GM21367 (cell line): ENCODE measurements at regions not wholly inside any gene's neighbourhood (a gene's known extent, or its start where the extent isn't known, plus 50 kb on each side); places are given as distances from the start of the nearest gene placed in this dataset.

Experiments used
- ATAC-seq: cut with Tn5 transposase; IDR thresholded peaks from one replicate; pipeline ENCODE4 v1.9.1; 2021; ENCODE audit not compliant: unreplicated experiment

DNA sequence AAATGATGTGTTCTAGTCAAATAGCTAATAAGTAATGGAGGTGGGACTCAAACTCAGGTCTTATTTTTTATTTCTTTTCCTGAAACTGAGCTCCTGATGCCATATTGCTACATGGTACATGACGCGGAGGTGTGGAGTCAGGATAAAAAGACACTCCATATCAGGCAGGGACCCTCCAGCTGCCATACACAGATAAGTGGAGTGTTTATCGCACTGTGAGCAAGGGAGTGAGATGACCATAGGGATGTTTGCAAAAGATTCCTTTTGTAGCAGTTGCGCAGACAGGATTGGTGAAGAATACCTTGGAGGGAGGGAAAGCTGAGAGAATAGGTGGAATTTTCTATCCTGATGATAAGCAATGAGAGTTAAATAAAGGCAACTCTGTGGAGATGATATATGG is 657.2 kb downstream of the RNF144A start:
- ATAC-seq = no peak

GRCh38 chr2:7577769-7578168 is 660.6 kb downstream of the RNF144A start:
- no peak for ATAC-seq

GRCh38 chr2:7584017-7584416 is 666.8 kb downstream of the RNF144A start:
- ATAC-seq = no peak

DNA sequence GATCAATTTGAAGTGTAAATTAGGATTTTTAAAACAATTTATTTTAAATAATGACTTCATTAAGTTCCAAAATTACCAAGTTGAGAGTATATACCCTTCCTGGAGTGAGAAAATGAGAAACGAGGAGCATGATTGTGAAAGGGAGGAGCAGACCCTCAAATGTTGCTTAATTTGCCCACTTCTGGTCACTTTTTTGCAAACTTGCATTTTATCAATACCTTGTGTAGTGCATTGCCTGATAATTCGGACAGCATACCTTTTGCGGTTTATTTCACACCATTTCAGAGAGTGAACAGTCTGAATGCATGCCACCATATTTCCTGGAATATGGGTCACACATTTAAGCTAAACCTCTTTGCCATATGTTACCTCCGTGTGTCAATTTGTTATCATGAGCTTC is 669.7 kb downstream of the RNF144A start:
- ATAC-seq = no peak

DNA sequence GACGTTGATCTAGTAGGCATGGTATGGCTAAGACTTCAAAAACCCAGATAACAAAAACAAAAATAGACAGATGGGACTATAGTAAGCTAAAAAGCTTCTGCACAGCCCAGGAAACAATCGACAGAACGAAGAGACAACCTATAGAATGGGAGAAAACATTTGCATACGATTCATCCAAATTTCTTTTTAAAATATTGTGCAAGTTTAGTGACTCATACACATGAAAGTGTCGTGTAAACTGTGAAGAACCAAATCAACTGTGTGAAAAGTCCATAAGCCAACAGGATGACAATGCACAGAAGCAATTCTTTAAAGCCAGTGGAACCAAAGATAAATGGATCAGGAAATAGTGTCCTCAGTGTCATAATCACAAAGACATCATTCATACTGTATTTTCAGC is 671.1 kb downstream of the RNF144A start:
- ATAC-seq = no peak

DNA sequence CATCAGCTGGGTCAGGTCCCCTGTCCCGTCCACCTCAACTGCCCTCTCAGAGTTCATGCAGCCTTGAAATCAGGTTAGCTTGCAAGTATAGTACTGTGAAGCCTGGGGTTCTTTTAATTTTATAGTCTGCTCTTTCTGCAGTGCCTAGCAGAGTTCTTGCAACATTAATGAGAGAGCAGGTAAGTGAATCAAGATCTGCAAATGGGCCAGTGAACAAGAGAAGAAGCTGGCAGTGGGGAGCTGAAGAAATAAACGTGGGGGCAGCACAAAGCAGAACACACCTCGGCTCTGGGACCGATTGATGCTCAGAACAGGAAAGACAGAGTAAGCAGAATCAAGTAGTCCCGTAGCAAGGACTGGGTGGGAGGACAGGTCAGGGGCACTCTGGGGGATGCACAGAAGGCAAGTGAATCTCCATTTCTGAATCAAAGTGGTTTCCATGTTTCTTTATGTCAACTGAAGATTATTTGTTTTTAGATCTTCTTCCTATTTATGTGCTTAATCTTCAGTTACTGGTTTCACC is 675.5 kb downstream of the RNF144A start:
- no peak for ATAC-seq

GRCh38 chr2:7593360-7593759 is 676.1 kb downstream of the RNF144A start:
- no peak for ATAC-seq

GRCh38 chr2:7594211-7594610 is 677.0 kb downstream of the RNF144A start:
- ATAC-seq = no peak

DNA sequence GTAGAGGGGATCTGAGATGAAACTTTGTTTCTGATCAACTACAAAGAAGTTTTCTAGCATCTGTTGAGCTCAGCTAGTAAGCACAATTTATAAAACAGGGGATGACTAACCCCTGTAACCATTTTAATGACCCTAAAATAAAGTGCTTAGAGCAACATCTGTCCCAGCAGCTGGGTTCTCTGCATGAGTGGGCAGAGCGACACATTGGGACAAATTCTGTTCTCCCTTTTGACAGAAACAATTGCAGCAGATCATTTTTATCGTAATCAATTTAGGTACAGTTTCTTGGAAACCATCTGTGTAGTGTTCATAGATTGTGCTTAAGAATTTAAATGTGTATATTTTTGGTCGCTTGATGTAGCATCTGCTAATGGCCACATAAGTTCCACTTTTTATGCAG is 678.0 kb downstream of the RNF144A start:
- ATAC-seq = no peak

- ATAC-seq = no peak
These were observed 681.2 kb downstream of the RNF144A start for GRCh38 chr2:7598402-7598801.

DNA sequence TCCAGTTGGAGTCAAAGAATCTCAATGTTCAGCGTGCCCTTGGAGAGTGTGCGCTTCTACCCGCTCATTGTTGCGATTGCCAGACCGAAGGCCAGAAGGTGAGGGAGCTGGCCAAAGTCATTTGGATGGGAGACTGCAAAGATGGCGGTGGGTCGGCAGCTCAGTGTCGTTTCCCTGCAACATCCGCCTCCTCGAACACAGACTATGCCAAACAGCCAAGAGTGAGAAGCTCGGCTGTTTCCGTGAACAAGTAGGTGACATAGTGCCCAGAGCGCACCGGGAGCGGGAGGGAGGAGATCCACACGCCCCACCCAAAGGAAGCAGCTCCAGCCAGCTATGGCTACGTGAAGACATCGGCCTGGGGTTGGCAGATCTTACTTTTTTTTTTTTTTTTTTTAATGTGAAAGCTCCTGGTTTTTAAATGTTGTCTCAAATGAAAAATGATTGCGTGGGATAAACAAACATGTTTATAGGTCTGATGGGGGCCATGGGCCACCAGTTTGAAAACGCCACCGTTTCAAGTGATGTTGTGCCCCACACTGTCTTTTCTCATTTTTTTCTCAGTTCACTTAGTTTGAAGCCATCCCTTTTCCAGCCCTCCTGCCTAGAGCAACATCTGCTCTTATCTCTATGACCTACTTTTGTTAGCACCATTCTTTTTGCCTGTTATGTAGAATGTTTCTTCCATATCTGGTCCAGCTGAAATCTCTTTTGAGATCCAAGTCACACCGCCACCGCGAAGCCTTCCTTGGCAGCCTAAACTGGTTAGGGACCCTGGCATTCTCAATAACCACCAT is 682.4 kb downstream of the RNF144A start:
- no peak for ATAC-seq

DNA sequence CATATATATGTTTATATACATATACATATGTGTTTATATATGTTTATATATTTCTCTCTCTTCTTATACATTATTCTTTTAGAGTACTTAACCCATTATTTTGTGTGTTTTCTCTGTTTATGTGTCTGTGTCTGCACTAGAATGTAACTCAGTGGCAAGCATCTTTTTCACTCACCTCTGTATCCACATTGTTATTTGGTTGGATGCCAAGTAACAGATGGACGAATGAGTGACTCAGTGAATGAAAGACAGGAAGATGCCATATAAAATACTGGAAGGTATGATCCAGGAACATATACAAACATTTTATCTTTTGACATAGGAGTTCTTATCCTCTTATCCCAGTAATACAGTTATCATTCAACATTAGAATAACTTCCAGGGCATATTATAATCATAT is 684.8 kb downstream of the RNF144A start:
- ATAC-seq = no peak

GRCh38 chr2:7604456-7604855 is 687.2 kb downstream of the RNF144A start:
- ATAC-seq = no peak

GRCh38 chr2:7607441-7608173 is 690.4 kb downstream of the RNF144A start:
- no peak for ATAC-seq

DNA sequence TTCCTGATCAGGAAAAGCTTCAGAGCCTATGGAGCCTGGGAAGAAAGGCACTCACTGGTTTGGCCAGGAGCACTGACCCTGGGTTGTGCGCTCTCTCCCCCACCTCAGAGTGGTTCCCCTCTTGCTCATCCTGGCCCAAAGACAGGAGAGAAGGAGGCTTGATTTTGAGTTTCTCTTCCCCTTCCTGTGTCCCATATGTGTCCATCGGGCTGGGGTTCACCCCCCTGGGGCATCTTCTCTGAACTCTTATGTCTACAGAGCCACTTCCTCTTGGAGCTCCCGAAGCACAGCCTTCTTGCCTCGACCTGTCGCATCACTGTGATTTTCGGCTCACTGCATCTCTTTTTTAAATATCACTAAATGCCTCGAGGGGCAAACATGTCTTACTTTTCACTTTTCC is 692.3 kb downstream of the RNF144A start:
- ATAC-seq = no peak

GRCh38 chr2:7609974-7610373 is 692.8 kb downstream of the RNF144A start:
- no peak for ATAC-seq

- ATAC-seq = no peak
These were observed 694.5 kb downstream of the RNF144A start for GRCh38 chr2:7611750-7612149.

DNA sequence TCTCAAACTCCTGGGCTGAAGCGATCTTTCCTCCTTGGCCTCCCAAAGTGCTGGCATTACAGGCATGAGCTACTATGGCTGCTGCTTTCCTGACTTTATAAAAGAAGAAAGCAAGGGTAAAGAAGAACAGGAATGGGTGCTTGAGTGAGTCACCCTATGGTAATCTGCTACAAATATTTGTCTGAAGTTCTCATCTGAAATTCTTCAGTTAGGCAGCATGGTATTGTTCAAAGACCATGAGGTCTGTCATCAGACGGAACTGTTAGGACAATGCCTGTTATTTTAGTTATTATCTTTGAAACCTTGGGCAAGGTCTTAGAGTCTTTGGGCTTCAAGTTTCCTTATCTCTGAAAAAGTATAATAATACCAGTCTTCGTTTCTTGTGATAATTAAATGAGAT is 695.8 kb downstream of the RNF144A start:
- no peak for ATAC-seq

DNA sequence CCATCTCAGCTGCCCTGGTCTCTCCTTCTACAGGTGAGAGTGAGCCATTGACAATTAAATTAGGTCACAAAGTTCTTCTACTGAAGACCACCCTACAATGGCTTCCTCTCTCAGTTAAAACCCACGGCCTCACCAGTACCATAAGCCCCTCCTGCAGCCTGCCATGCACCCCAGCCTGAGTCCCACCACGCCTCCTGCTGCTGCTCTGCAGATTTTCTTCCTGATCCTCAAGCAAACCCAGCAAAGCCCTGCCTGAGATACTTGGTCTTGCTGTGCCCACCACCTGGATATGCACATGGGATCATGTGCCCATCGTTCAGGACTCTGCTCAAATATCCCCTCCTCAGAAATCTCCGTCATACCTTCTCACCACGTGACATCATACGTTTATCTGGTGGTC is 696.6 kb downstream of the RNF144A start:
- ATAC-seq = no peak

GRCh38 chr2:7618031-7618430 is 700.8 kb downstream of the RNF144A start:
- ATAC-seq = no peak

DNA sequence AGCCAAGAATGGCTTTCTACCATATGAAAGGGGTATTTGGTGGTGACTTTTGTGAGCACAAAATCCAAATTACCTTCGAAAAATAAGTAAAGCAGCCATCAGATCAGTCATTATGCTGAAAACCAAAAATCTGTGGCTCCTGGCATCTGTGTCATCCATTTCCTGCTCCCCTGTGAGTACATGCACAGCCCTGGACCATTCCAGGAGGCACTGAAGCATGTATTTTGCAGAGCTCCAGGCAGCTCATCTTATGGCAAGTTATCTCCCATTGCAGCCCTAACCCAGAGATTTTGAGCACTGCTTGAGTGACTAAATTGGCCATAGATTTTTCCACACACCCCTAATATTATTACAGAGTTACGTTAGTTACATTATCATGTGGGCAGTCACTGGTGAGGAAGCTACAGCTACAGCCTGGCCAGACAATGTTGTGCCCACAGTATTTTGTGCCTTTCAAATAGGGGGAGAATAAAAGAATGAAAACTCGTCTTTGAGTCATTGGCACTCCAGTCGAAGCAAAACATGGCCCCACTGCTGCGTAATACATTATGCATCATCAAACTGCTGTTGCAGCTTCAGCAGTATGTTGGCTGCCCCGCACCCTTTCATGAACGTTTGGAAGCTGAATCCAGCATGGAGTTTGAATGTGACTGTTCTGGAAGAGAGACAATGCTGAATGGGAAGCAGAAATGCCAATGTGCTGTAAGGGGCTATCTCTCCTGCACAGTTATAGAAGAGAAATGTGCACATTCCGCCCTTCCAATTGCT is 702.2 kb downstream of the RNF144A start:
- no peak for ATAC-seq

DNA sequence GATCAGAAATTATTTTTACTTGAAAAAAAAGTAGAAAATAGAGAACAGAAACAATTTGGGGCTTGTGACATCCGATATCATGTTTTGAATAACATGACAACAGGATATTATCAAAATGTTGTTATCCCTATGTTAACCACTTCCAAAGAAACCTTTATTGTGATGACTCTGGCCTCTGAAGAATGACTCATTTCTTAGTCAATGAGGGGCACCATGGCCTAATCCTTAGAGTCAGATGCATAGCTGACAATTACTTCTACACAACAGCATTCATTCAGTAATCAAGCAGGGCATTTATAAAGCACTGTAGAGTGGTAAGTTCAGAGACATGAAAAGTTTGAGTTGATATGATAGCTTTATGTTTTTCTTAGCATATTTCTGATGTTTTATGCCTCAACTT is 703.0 kb downstream of the RNF144A start:
- no peak for ATAC-seq
